WTC11 (cell line): ENCODE measurements at regions not wholly inside any gene's neighbourhood (a gene's known extent, or its start where the extent isn't known, plus 50 kb on each side); places are given as distances from the start of the nearest gene placed in this dataset.
"Not testable (repeated sequence)": the region's sequence is repeated elsewhere in the genome, so short reads cannot be mapped to it uniquely, and the experiment has no call there.

Source experiments
- CTCF ChIP-seq: fragments of 200-600 bp; IDR thresholded peaks from 2 replicates; pipeline ENCODE4 v1.8.0; 2022; ENCODE audit warnings: antibody characterized with exemption
- E2F4 ChIP-seq: sonication (generic); formaldehyde crosslinking; IDR thresholded peaks from 2 replicates; pipeline ENCODE4 v1.8.1; 2022; ENCODE audit warnings: low read depth, mild to moderate bottlenecking, moderate library complexity, missing genetic modification reagents, borderline replicate concordance
- GABPB1 ChIP-seq: sonication (generic); formaldehyde crosslinking; IDR thresholded peaks from 2 replicates; pipeline ENCODE4 v1.8.1; 2023; ENCODE audit warnings: mild to moderate bottlenecking, missing genetic modification reagents
- IRF1 ChIP-seq: sonication (generic); formaldehyde crosslinking; IDR thresholded peaks from 2 replicates; pipeline ENCODE4 v1.8.0; 2023; ENCODE audit warnings: missing genetic modification reagents
- NFYB ChIP-seq: sonication (generic); formaldehyde crosslinking; conservative IDR thresholded peaks from 2 replicates; pipeline ENCODE4 v1.8.0; 2022; ENCODE audit warnings: low read depth, missing genetic modification reagents
- SMAD4 ChIP-seq: sonication (generic); formaldehyde crosslinking; IDR thresholded peaks from 2 replicates; pipeline ENCODE4 v1.8.0; 2022; ENCODE audit warnings: mild to moderate bottlenecking, missing genetic modification reagents
- SP1 ChIP-seq: sonication (generic); formaldehyde crosslinking; conservative IDR thresholded peaks from 2 replicates; pipeline ENCODE4 v1.8.1; 2022; ENCODE audit warnings: missing genetic modification reagents
- USF1 ChIP-seq: sonication (generic); formaldehyde crosslinking; IDR thresholded peaks from 2 replicates; pipeline ENCODE4 v1.8.0; 2022; ENCODE audit warnings: mild to moderate bottlenecking, missing genetic modification reagents
- USF2 ChIP-seq: sonication (generic); formaldehyde crosslinking; IDR thresholded peaks from 2 replicates; pipeline ENCODE4 v1.8.1; 2023; ENCODE audit warnings: mild to moderate bottlenecking, missing genetic modification reagents, moderate library complexity
- ZMAT4 ChIP-seq: fragments of 250-450 bp; sonication (Bioruptor Pico); IDR thresholded peaks from 2 replicates; pipeline ENCODE4 v1.9.0; 2021; ENCODE audit warnings: mild to moderate bottlenecking
- ZNF121 ChIP-seq: sonication (generic); formaldehyde crosslinking; IDR thresholded peaks from 2 replicates; pipeline ENCODE4 v1.8.0; 2023; ENCODE audit warnings: missing genetic modification reagents

- TF ChIP-seq E2F4; USF2; IRF1 (CRISPR knock-in tag); ZMAT4 (CRISPR knock-in tag); CTCF; GABPB1 (CRISPR knock-in tag); NFYB; SMAD4; USF1; ZNF121; SP1: not testable (repeated sequence)
Observed at GRCh38 chr10:70990156-70990555, 101.8 kb upstream of the PCBD1 start.
